B cell (primary cell): ENCODE measurements at regions not wholly inside any gene's neighbourhood (a gene's known extent, or its start where the extent isn't known, plus 50 kb on each side); places are given as distances from the start of the nearest gene placed in this dataset.

Experiments used
- ATAC-seq: fragments of 200-7000 bp; cut with Tn5 transposase; one replicate; pipeline ENCODE4 v1.10.0; 2021; ENCODE audit warnings: low read depth, mild to moderate bottlenecking, moderate number of reproducible peaks, moderate library complexity
- CTCF ChIA-PET: fragments of 350-600 bp; sonication (Branson Sonifier 250); formaldehyde crosslinking; loops from one replicate; lab custom pipeline; 2021; ENCODE audit warnings: antibody characterized with exemption, inconsistent platforms; lab: Charles Lee
- POLR2A ChIA-PET: fragments of 350-600 bp; sonication (Branson Sonifier 250); formaldehyde crosslinking; loops from one replicate; lab custom pipeline; 2021; ENCODE audit warnings: antibody characterized with exemption; lab: Charles Lee
- DNase-seq: peaks from one replicate; pipeline ENCODE4 v3.0.0; 2013
- H2AFZ ChIP-seq: 2 replicates; pipeline ENCODE4 v1.6.1; 2012; ENCODE audit warnings: mild to moderate bottlenecking, low read depth, low read length; ENCODE audit not compliant: insufficient read depth, poor library complexity, severe bottlenecking
- H3K27ac ChIP-seq, 2 donors: 1 replicate in 1 of 2; 2 replicates in 1 of 2; pipeline ENCODE4 v1.5.1; 2012 to 2013; ENCODE audit warnings: low read length in 2 of 2, mild to moderate bottlenecking in 2 of 2, moderate library complexity in 1 of 2
- H3K27me3 ChIP-seq, 4 experiments: fragments of 200-600 bp in 1 of 4; sonication (generic) in 1 of 4; replicated peaks in 1 of 4; 1 replicate in 2 of 4; 2 replicates in 2 of 4; pipeline versions ENCODE4 v1.6.1 to v1.7.0; 2013 to 2016; ENCODE audit warnings: low read length in 3 of 4, mild to moderate bottlenecking in 2 of 4, mixed read lengths in 1 of 4, moderate library complexity in 1 of 4; ENCODE audit not compliant: insufficient read depth in 4 of 4, control insufficient read depth in 3 of 4; ENCODE audit errors: control extremely low read depth in 1 of 4
- H3K36me3 ChIP-seq, 2 experiments: replicated peaks in 1 of 2; 1 replicate in 1 of 2; 2 replicates in 1 of 2; pipeline versions ENCODE4 v1.6.1 to v1.7.1; 2013; ENCODE audit warnings: low read length in 1 of 2; ENCODE audit not compliant: insufficient read depth in 2 of 2, control insufficient read depth in 1 of 2; ENCODE audit errors: control extremely low read depth in 1 of 2, extremely low read depth in 1 of 2
- H3K4me1 ChIP-seq, 2 donors: fragments of 200-600 bp in 1 of 2; sonication (generic) in 1 of 2; 1 replicate in 1 of 2; 2 replicates in 1 of 2; pipeline versions ENCODE4 v1.5.1 to v1.6.1; 2013 to 2017; ENCODE audit warnings: low read length in 2 of 2; ENCODE audit not compliant: control insufficient read depth in 2 of 2, insufficient read depth in 2 of 2
- H3K4me2 ChIP-seq: replicated peaks from 2 replicates; pipeline ENCODE3; 2012; ENCODE audit warnings: mild to moderate bottlenecking, low read depth, low read length; ENCODE audit not compliant: poor library complexity, severe bottlenecking
- H3K4me3 ChIP-seq, 5 experiments: fragments of 200-600 bp in 1 of 5; sonication (generic) in 1 of 5; 1 replicate in 3 of 5; 2 replicates in 2 of 5; pipeline versions ENCODE4 v1.5.1 to v1.7.0; 2011 to 2016; ENCODE audit warnings: low read length in 4 of 5, mild to moderate bottlenecking in 4 of 5, low read depth in 2 of 5, control low read depth in 1 of 5, moderate library complexity in 1 of 5; ENCODE audit not compliant: insufficient read depth in 1 of 5; ENCODE audit errors: control extremely low read depth in 1 of 5, extremely low read depth in 1 of 5
- H3K79me2 ChIP-seq: fragments of 200-600 bp; sonication (generic); one replicate; pipeline ENCODE4 v1.6.0; 2016; ENCODE audit warnings: low read length; ENCODE audit not compliant: control insufficient read depth, insufficient read depth
- H3K9ac ChIP-seq: fragments of 200-600 bp; sonication (generic); 2 replicates; pipeline ENCODE4 v1.6.1; 2017; ENCODE audit warnings: mild to moderate bottlenecking, low read length, moderate library complexity
- H3K9me3 ChIP-seq, 3 donors: one replicate each; pipeline versions ENCODE4 v1.6.1 to v1.7.1; 2013; ENCODE audit warnings: low read length in 2 of 3; ENCODE audit not compliant: control insufficient read depth in 2 of 3, insufficient read depth in 1 of 3; ENCODE audit errors: control extremely low read depth in 1 of 3
- H4K20me1 ChIP-seq: 2 replicates; pipeline ENCODE4 v1.6.0; 2012; ENCODE audit warnings: mild to moderate bottlenecking, low read length; ENCODE audit not compliant: insufficient read depth, control insufficient read depth, poor library complexity, severe bottlenecking
- H3K27ac Mint-ChIP-seq: one replicate; pipeline ENCODE4 v1.8.0; 2021; ENCODE audit warnings: mixed read lengths
- H3K27me3 Mint-ChIP-seq: one replicate; pipeline ENCODE4 v1.8.0; 2021; ENCODE audit warnings: mixed read lengths
- H3K4me1 Mint-ChIP-seq: one replicate; pipeline ENCODE4 v1.8.0; 2021; ENCODE audit warnings: mixed read lengths
- H3K4me3 Mint-ChIP-seq: one replicate; pipeline ENCODE4 v1.8.0; 2021; ENCODE audit warnings: mixed read lengths
- H3K9me3 Mint-ChIP-seq: one replicate; pipeline ENCODE4 v1.8.0; 2022; ENCODE audit warnings: mixed read lengths; ENCODE audit not compliant: insufficient read depth
- CTCF ChIP-seq: fragments of 200-600 bp; IDR thresholded peaks from one replicate; pipeline ENCODE4 v1.8.0; 2022; ENCODE audit warnings: antibody characterized with exemption, mild to moderate bottlenecking
- EZH2 ChIP-seq: IDR thresholded peaks from 2 replicates; pipeline ENCODE4 v1.6.1; 2012; ENCODE audit warnings: borderline replicate concordance, low read depth, mild to moderate bottlenecking, moderate library complexity, low read length; ENCODE audit not compliant: insufficient read depth, poor library complexity, severe bottlenecking
- WGBS: methylation state at CpG from one replicate; pipeline ENCODE4 v1.1.5; 2013; ENCODE audit warnings: missing lambda C conversion rate; ENCODE audit not compliant: insufficient coverage; 5-methylcytosine and 5-hydroxymethylcytosine counted together
- intact Hi-C: fragments of 100-400 bp; cut with micrococcal nuclease; formaldehyde crosslinking; loops from one replicate; pipeline ENCODE4 v1.10.0; 2022

GRCh38 chr13:26813980-26814348 is 53.4 kb upstream of the GPR12 start:
- intact Hi-C loops: no loop called here
- no peaks in the 10 kb centered on the region for H3K4me1 ChIP-seq
- H3K9me3 Mint-ChIP-seq: no peaks in the 10 kb centered on the region
- H2AFZ ChIP-seq: no peak overlapping the region
- WGBS: 78% methylated on average over 2 of the region's 6 CpGs
- ATAC-seq: no peak
- no peaks in the 10 kb centered on the region for H3K36me3 ChIP-seq
- TF ChIP-seq CTCF (no peak), EZH2 (no peak)
- H3K27ac Mint-ChIP-seq: no peak overlapping the region
- no peak for DNase-seq
- H3K27me3 ChIP-seq: peaks cover 0 to 27% (median 10%) of the 10 kb centered on the region in 4 experiments
- H3K27me3 Mint-ChIP-seq: peaks cover 50% of the 10 kb centered on the region
- H3K9me3 ChIP-seq: no peaks in the 10 kb centered on the region
- H3K4me2 ChIP-seq: no peak overlapping the region
- no peak overlapping the region for H3K9ac ChIP-seq
- ChIA-PET CTCF (no interaction called here), POLR2A (no interaction called here)
- no peak overlapping the region for H3K4me3 ChIP-seq
- H3K4me1 Mint-ChIP-seq: no peaks in the 10 kb centered on the region
- H3K79me2 ChIP-seq: no peaks in the 10 kb centered on the region
- no peak overlapping the region for H3K27ac ChIP-seq
- H3K4me3 Mint-ChIP-seq: no peak overlapping the region
- H4K20me1 ChIP-seq: no peaks in the 10 kb centered on the region

GRCh38 chr13:26813321-26813979 is 52.9 kb upstream of the GPR12 start:
- CTCF ChIA-PET: no interaction called here
- Mint-ChIP-seq H3K4me1 (no peaks in the 10 kb centered on the region), H3K27ac (no peak overlapping the region), H3K27me3 (peaks cover 54% of the 10 kb centered on the region), H3K9me3 (no peaks in the 10 kb centered on the region), H3K4me3 (no peak overlapping the region)
- H3K9ac ChIP-seq: no peak overlapping the region
- peaks cover 0 to 32% (median 10%) of the 10 kb centered on the region in 4 experiments for H3K27me3 ChIP-seq
- no peak overlapping the region for H2AFZ ChIP-seq
- WGBS: 75% methylated on average over 5 of the region's 10 CpGs
- H3K4me3 ChIP-seq: no peak overlapping the region
- no peaks in the 10 kb centered on the region for H3K36me3 ChIP-seq
- no peaks in the 10 kb centered on the region for H3K79me2 ChIP-seq
- TF ChIP-seq CTCF: no peak
- TF ChIP-seq EZH2: no peak
- ATAC-seq: no peak
- no peaks in the 10 kb centered on the region for H3K4me1 ChIP-seq
- H3K9me3 ChIP-seq: no peaks in the 10 kb centered on the region
- no peak overlapping the region for H3K4me2 ChIP-seq
- POLR2A ChIA-PET: no interaction called here
- H4K20me1 ChIP-seq: no peaks in the 10 kb centered on the region
- H3K27ac ChIP-seq: no peak overlapping the region
- DNase-seq: no peak
- intact Hi-C loops: no loop called here
